HG03025 (cell line): ENCODE measurements at regions not wholly inside any gene's neighbourhood (a gene's known extent, or its start where the extent isn't known, plus 50 kb on each side); places are given as distances from the start of the nearest gene placed in this dataset.

Experiments
- ATAC-seq: cut with Tn5 transposase; IDR thresholded peaks from one replicate; pipeline ENCODE4 v1.9.1; 2021; ENCODE audit warnings: mild to moderate bottlenecking, moderate library complexity; ENCODE audit not compliant: unreplicated experiment, low FRiP score

DNA sequence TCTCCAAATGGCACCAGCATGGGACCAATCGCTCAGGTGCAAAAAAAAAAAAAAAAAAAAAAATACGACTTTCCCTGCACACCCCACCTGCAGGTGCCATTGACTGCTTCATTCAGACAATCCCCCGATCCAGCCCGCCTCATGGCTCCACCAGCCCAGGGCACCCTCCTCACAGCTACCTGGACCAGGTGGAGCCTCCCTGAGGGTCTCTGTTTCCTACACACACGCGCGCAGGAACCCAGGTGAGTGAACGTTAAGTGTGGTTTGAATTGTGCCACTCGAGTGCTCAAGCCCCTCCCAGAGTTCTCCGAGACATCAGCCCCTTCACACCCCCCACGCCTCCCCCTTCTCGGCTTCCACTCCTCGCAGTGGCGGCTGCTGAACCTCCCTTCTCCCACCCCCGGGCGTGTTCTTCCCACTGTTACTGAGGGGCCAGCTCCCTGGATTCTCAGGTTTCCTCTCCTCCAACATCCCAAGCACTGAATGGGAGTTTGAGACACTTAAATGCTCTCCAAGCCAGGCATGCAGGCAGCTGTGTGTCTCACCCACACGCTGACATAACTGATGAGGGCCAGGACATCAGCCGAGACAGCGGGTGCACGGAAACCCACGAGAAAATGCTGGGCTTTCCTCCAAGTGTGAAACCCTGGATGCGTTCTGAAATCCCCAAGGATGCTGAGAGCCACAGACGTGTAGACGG, 88.8 kb upstream of the SNTG2 start:
- no peak for ATAC-seq

DNA sequence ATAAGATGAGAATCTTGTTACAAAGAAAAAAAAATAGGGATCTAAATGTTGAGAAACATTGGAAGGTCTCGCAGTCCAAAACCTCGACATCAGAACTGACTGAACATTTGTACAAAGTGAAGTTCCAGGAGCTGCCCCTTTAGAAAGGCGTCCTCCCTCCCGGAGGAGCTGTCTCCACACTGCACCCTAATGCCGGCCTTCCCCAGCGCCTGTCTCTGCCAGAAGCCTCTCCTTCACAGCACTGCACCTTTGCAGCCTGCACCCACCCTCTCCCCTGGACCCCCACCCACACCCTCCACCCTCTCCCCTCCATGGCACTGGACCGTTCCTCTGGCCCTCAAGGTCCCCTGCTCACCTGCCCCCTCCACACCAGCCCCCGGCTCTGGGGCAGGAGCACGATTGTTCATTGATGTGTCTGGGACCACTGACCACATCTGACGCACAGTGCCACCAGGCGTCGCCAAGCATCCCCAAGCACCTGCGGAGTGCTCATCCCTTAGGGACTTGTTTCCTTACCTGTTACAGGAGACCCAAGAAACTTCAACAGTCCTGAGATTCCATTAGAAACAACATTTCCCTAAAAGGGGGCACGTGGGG, 90.3 kb upstream of the SNTG2 start:
- ATAC-seq: no peak

DNA sequence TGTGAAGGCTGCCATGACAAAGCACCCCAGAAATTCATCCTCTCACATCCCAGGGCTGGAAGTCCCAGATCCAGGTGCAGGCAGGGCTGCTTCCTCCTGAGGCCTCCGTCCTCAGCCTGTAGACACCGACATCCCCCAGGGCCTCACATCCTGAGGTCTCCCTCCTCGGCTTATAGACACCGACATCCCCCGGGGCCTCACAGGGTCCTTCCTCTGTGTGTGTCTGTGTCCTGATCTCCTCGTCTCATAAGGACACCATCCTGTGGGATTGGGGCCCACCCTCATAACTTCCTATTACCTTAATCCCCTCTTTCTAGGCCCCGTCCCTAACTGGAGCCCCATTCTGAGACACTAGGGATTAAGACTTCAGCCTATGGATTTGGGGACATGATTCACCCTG, 92.0 kb upstream of the SNTG2 start:
- no peak for ATAC-seq

DNA sequence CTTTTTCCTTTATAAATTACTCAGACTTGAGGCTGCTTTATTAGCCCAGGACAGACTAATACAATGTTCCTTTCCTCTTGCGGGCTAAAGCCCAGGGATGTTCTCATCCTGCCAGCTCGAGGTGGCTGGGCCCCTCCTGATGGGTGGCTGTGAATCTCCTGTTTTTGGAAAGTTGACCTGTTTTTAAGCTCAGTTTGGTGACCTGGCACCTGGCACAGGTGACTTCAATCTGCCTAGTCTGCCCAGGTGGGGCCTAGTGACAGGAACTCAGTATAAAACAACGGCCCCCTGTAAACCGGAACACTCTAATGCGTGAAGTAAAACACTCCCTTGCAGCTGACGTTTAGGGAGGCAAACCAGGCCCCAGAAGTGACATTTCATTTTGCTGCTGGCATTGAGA, 92.7 kb upstream of the SNTG2 start:
- ATAC-seq: no peak

- no peak for ATAC-seq
Observed at GRCh38 chr2:857081-857480, 93.6 kb upstream of the SNTG2 start.

DNA sequence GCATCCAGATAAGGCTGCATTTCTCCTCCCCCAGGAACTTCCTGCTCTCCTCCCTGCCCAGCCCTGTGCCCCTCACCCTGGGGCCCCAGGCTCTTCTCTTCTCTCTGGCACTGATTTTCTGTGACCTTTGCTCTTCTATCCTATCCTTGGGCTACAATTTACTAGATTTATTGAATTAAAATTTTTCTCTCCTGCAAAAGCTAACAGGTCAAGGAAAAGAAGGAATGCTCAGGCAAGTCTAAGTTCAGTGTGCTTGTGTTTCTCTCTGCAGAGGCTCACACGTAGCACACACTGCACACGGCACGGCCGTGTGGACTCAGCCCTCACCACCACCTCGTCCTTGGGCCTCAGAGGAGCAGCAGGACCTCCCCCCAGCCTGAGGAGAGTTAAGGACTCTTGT, 94.2 kb upstream of the SNTG2 start:
- no peak for ATAC-seq

DNA sequence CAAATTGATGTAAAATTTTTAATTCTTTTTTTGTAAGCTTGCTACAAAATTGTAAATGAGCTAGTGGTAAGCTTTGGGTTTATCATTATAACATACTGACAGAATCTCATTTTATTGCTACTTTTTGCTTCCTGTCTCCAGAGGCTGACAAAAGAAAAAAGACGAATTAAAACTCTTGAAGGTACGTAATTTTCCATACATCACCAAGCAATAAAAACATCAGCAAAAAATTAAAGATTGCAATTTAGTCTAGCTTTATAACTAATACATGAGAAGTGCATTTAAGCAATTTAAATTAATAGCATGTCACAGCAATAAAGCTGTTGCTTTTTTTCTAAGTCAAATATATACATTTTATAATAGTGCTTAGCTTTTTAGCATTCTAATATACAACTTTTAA, 94.6 kb upstream of the SNTG2 start:
- ATAC-seq: no peak

- no peak for ATAC-seq
Observed at GRCh38 chr2:855177-855576, 95.5 kb upstream of the SNTG2 start.

DNA sequence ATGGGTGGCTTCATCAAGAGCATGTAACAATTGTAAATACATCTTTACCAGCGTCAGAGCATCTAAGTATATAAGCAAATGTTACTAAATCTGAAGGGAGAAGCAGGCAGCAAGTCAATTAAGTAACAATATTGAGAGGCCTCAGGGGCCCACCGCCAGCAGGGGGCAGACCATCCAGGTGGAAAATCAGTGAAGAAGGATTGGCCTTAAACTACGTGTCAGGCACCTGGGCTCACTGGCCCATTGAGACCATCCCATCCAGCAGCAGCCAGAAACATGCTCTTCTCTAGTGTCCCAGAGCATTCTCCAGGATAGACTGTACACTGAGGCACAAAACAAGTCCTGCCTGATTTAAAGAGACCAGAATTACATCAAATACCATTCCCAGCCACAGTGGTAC, 96.2 kb upstream of the SNTG2 start:
- ATAC-seq: no peak

- ATAC-seq: no peak
Observed at GRCh38 chr2:853203-853870, 97.3 kb upstream of the SNTG2 start.

DNA sequence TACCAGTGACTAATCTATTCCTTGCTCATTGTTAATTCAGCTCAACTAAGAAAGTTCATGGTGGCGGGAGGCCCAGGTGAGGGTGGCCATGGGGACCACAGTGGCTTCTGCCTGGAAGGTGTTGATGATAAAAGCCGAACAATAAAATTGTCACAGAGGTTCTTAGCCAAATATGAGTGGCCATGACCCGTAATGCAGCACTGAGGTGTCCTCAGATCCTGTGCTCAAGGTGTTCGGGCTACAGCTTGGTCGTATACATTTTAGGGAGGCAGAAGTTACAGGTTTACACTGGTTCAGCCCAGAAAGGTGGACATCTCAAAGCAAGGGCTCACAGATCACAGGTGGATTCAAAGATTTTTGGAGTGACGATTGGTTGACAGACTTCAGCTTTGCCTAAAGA, 98.5 kb upstream of the SNTG2 start:
- no peak for ATAC-seq

DNA sequence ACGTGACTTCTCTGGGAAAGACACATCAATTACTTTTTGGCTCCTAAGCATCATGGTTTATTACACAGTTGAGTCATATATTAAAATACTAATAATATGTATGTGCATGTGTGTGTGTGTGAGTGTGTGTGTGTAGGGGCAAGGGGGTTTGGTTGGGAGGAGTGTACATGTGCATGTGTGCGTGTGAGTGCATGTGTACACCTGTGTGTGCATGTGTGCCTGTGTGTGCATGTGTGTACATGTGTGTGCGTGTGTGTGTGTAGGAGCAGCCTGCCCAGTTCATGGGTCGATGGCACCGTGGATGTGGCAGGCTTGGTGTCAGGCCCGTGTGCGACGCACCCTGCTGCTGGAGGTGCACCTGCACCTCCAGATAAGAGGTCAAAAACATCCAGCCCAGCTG, 99.0 kb upstream of the SNTG2 start:
- no peak for ATAC-seq

GRCh38 chr2:851078-851477, 99.6 kb upstream of the SNTG2 start:
- no peak for ATAC-seq

DNA sequence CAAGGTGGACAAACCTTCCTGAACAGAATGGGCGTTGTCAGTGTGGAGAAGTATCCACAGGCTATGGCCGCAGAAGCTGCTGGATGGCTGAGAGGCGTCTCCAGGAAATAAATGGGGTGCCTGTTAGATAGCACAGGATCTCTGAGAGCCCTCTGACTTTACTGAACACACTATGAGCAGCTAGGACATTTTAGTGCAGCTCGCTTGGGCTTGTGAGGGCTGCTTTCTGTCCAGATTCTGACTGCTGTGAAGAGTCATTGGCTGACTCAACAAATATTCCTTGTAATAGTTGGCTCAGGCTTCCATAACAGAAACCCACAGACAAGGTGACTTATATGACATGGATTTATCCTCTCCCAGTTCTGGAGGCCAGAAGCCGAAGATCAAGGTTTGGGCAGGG, 100.2 kb upstream of the SNTG2 start:
- no peak for ATAC-seq

DNA sequence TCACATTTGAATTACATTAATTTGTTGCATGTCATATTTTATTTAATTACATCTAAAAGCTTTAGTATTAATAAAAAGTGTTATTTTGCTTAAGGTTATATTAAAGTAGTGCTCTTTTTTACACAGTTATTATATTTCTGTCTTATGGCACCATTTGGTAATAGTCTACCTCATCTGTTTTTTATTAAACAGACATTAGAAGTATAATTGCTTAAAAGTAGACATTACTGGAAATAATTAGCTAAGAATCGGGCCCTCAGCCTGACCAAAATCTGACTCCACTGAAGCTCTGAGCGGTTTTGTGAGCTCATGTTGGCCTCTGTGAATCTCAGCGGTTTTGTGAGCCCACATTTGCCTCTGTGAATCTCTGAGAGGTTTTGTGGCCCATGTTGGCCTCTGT, 102.5 kb upstream of the SNTG2 start:
- no peak for ATAC-seq

DNA sequence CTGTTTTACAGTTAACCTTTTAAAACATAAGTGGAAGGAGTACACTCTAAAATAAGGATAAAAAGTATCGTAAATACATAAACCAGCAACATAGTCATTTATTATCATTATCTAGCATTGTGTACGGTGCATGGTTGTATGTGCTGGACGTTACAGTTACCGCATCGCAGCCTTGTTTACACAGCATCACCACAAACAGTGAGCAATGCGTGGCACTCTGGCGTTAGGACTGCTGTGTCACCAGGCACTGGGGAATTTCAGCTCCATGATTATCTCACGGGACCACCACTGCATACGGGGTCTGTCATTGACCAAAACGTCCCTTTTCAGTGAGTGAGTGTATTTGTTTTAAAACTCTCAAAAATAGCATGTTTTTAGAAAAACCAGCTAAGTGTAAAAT, 103.0 kb upstream of the SNTG2 start:
- no peak for ATAC-seq

DNA sequence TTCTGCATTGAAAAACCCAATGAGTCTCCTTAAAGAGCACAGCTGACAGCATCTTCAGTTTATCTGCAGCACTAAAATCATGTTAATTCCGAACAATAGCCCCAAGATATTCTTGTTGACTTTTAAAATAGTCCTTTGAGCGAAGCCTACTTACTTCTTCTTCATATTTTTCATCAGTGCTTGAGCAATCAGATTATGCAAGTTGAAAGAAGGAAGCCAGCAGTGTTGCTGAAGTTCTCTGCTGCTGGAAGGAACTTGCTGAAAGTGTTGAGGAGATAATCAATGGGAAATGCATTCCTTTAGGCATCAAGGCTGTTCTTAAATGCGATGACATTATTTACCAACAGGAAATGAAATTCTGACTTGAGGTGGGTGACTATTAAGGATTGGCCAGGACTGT, 105.9 kb upstream of the SNTG2 start:
- no peak for ATAC-seq

DNA sequence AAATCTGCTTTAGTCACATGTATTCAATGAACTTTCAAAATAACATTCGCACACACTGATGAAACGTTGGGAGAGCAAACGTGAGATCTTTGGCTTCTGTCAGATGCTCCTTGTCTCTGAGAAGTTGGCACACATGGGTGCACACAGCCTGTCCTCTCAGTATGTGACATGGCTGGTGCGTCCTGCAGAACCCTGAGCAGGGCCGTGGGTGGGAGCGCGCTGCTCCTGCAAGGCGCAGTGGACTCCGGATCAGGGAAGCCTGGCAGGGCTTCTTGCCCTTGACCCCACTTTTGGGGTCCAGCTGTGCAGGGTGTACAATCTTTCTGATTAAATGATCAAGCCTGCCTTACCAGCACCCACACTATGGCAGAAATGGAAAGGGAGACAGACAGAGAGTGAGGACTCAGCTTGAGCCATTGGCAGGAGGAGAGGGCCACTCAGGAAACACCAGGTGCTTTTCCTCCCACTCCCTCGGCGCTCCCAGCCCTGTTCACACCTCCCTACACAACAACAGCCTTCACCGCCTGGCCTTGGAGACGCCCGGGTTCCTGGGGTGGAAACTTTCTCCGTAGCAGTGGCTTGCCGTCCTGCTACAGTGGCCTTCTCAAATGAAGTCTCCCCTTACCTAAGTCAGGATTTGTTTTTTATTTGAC, 108.4 kb upstream of the SNTG2 start:
- no peak for ATAC-seq

DNA sequence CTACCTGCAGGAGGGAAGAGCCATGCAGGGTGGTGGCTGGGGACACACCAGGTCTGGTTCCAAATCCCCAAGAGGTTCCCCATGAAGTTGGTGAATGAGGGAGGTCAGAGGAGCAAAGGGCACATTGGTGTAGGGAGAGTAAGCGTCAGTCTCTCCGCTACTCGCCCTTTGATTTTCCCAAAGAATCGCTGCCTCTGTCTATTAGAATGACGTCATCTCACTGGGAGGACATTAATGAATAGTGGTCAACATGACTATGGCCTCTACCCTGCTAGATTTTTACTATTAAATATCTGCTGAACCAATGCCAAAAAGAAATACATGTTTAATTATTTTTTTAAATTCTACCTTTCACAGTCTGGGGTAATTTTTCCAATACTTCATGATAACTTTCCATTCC, 109.6 kb upstream of the SNTG2 start:
- ATAC-seq: no peak

DNA sequence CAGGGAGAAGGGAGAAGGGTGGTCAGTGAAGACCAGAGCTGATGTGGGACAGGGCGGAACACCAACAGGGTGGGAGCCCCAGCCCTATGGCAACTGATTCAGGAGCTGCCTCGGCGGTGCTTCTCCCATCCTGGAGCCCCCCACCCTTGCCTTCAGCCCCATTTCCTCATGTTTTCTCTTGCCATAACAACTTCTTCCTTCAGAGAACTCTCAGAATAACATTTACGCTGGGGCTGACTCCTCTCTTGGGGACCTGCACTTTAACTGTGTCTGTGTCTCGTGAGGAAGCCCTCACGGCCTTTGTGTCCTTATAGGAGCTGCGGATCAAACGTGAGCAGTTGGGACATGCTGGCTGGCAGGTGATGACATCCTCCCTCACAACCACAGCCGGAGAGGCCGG, 116.4 kb upstream of the SNTG2 start:
- ATAC-seq: no peak

DNA sequence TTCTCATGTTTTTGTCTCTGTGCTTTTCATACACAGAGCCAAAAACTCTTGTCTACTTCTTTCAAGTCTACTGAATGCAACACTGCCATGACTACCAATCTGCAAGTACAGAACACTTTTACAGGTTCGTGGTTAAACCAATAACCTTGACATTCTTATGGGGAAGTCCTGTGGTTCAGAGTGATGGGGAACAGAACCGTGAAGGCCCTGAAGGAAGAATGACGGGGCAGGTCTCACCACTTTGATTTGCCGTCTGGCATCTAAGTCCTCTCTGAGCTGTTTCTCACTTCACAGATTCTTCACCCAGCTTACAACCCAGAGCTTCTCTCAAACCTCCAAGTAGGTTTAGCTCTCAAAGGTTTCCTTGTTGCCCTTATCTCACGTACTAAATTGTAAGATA, 117.5 kb upstream of the SNTG2 start:
- no peak for ATAC-seq

DNA sequence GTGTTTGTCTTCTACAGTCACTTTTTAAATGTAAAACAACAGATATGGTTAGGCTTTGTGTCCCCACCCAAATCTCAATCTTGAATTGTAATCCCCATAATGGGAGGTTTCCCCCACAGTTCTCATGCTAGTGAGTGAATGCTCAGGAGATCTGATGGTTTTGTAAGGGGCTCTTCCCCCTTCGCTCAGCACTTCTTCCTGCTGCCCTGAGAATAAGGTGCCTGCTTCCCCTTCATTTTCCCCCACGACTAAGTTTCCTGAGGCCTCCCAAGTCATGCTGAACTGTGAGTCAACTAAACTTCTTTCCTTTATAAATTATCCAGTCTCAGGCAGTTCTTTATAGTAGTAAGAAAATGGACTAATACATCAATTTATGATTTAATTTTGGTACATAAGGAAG, 118.0 kb upstream of the SNTG2 start:
- no peak for ATAC-seq
